ENCODE measurements at regions not wholly inside any gene's neighbourhood (a gene's known extent, or its start where the extent isn't known, plus 50 kb on each side); places are given as distances from the start of the nearest gene placed in this dataset.
"Not testable (repeated sequence)": the region's sequence is repeated elsewhere in the genome, so short reads cannot be mapped to it uniquely, and the experiment has no call there.

GRCh38 chr7:90067171-90067570 is 87.1 kb upstream of the STEAP1 start:
- CTCF ChIA-PET: no interaction called here
- Mint-ChIP-seq H3K9me3 (peaks cover 6% of the 10 kb centered on the region), H3K27me3 (ENCODE audit: low read depth) (no peaks in the 10 kb centered on the region; the same call in 1 of the 2 replicates), H3K36me3 (no peaks in the 10 kb centered on the region), H3K4me3 (no peak overlapping the region), H3K4me1 (peaks cover 8% of the 10 kb centered on the region), H3K27ac (no peak overlapping the region)
- POLR2A ChIA-PET: no interaction called here
- TF ChIP-seq CBFB (CRISPR knock-in tag; IDR thresholded peaks at IDR 0.05; ENCODE audit: low read depth) (no peak), ZMAT4 (CRISPR knock-in tag; IDR thresholded peaks at IDR 0.05) (no peak), TP53 (CRISPR knock-in tag; IDR thresholded peaks at IDR 0.05) (no peak), ETV6 (CRISPR knock-in tag; IDR thresholded peaks at IDR 0.05) (no peak), ZNF121 (CRISPR knock-in tag; IDR thresholded peaks at IDR 0.05) (no peak), FOXP4 (CRISPR knock-in tag; IDR thresholded peaks at IDR 0.05) (no peak), KAT7 (CRISPR knock-in tag; IDR thresholded peaks at IDR 0.05; ENCODE audit: borderline replicate concordance) (no peak), ZNF219 (CRISPR knock-in tag; IDR thresholded peaks at IDR 0.05; ENCODE audit: borderline replicate concordance) (no peak), ATF1 (CRISPR knock-in tag; IDR thresholded peaks at IDR 0.05) (no peak)
- TF ChIP-seq, protein P1, sequence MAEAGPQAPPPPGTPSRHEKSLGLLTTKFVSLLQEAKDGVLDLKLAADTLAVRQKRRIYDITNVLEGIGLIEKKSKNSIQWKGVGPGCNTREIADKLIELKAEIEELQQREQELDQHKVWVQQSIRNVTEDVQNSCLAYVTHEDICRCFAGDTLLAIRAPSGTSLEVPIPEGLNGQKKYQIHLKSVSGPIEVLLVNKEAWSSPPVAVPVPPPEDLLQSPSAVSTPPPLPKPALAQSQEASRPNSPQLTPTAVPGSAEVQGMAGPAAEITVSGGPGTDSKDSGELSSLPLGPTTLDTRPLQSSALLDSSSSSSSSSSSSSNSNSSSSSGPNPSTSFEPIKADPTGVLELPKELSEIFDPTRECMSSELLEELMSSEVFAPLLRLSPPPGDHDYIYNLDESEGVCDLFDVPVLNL (CRISPR knock-in tag; IDR thresholded peaks at IDR 0.05; ENCODE audit: borderline replicate concordance, low read depth): no peak
- TF ChIP-seq, protein P2, sequence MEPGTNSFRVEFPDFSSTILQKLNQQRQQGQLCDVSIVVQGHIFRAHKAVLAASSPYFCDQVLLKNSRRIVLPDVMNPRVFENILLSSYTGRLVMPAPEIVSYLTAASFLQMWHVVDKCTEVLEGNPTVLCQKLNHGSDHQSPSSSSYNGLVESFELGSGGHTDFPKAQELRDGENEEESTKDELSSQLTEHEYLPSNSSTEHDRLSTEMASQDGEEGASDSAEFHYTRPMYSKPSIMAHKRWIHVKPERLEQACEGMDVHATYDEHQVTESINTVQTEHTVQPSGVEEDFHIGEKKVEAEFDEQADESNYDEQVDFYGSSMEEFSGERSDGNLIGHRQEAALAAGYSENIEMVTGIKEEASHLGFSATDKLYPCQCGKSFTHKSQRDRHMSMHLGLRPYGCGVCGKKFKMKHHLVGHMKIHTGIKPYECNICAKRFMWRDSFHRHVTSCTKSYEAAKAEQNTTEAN (CRISPR knock-in tag; IDR thresholded peaks at IDR 0.05): no peak
- TF ChIP-seq, protein P3, sequence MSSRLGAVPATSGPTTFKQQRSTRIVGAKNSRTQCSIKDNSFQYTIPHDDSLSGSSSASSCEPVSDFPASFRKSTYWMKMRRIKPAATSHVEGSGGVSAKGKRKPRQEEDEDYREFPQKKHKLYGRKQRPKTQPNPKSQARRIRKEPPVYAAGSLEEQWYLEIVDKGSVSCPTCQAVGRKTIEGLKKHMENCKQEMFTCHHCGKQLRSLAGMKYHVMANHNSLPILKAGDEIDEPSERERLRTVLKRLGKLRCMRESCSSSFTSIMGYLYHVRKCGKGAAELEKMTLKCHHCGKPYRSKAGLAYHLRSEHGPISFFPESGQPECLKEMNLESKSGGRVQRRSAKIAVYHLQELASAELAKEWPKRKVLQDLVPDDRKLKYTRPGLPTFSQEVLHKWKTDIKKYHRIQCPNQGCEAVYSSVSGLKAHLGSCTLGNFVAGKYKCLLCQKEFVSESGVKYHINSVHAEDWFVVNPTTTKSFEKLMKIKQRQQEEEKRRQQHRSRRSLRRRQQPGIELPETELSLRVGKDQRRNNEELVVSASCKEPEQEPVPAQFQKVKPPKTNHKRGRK (CRISPR knock-in tag; IDR thresholded peaks at IDR 0.05; ENCODE audit: borderline replicate concordance): no peak
- ATAC-seq (no peak), DNase-seq (ENCODE audit: low spot score) (no peak)

DNA sequence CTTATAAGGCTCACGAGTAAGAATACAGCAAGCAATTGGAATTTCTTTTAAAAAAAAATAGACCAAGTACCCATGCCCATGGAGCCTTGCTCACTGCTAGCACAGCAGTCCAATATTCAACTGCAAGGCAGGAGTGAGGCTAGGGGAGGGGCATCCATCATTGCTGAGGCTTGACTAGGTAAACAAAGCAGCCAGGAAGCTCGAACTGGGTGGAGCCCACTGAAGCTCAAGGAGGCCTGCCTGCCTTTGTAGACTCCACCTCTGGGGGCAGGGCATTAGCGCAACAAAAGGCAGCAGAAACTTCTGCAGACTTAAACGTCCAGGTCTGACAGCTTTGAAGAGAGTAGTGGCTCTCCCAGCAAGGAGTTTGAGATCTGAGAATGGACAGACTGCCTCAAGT is 84.0 kb upstream of the STEAP1 start:
- H3K36me3 Mint-ChIP-seq; H3K27ac Mint-ChIP-seq; H3K4me1 Mint-ChIP-seq; CTCF ChIA-PET; POLR2A ChIA-PET; H3K27me3 Mint-ChIP-seq (ENCODE audit: low read depth); H3K4me3 Mint-ChIP-seq: not testable (repeated sequence)
- DNase-seq (ENCODE audit: low spot score) (peak; percentile 55), ATAC-seq (peak; percentile 44; the same call in 1 of the 2 replicates)
- H3K9me3 Mint-ChIP-seq: peaks cover 16% of the 10 kb centered on the region

DNA sequence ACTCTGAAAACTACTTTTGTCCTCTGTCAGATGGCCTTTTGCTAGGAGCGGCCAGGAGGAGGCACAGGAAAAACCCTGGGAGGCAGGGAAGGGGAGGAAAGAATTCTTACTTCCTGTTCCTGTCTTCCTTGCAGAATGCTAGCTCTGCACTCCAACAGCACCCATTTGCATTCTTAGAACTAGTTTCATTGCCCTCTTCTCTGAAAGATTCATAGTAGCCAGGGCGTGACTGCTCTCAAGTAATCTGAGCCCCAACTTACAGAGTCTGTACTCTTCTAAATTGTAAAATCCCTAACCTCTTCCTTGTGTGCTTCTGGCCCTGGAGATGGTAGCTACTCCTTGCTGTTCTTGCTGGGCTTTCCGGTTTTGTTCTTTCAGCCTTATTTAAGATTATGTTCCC is 75.3 kb upstream of the STEAP1 start:
- 0 out of 2 replicates have a peak overlapping the region, but pooled peaks have one; percentile 39 for H3K27ac Mint-ChIP-seq
- H3K4me1 Mint-ChIP-seq: peaks cover 6% of the 10 kb centered on the region
- TF ChIP-seq ZNF396 (CRISPR knock-in tag; IDR thresholded peaks at IDR 0.05; ENCODE audit: borderline replicate concordance) (no peak), ETV6 (CRISPR knock-in tag; IDR thresholded peaks at IDR 0.05) (peak; percentile 35; the same call in 1 of the 2 replicates)
- TF ChIP-seq, protein P4, sequence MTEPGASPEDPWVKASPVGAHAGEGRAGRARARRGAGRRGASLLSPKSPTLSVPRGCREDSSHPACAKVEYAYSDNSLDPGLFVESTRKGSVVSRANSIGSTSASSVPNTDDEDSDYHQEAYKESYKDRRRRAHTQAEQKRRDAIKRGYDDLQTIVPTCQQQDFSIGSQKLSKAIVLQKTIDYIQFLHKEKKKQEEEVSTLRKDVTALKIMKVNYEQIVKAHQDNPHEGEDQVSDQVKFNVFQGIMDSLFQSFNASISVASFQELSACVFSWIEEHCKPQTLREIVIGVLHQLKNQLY (CRISPR knock-in tag; IDR thresholded peaks at IDR 0.05): no peak
- H3K9me3 Mint-ChIP-seq: peaks cover 15% of the 10 kb centered on the region
- ChIA-PET POLR2A (no interaction called here), CTCF (no interaction called here)
- H3K36me3 Mint-ChIP-seq: peaks cover 2% of the 10 kb centered on the region; the same call in 1 of the 2 replicates
- DNase-seq (ENCODE audit: low spot score) (peak; percentile 12), ATAC-seq (peak; percentile 88)
- H3K27me3 Mint-ChIP-seq (ENCODE audit: low read depth): no peaks in the 10 kb centered on the region
- no peak overlapping the region for H3K4me3 Mint-ChIP-seq

Data from WTC11 (cell line).